ENCODE measurements at regions not wholly inside any gene's neighbourhood (a gene's known extent, or its start where the extent isn't known, plus 50 kb on each side); places are given as distances from the start of the nearest gene placed in this dataset.

- no peak for DNase-seq (ENCODE audit: low read depth in 1 of 2, low spot score in 2 of 2)
- Histone ChIP-seq H3K79me2 (ENCODE audit: control insufficient read depth in 1 of 2, insufficient read depth in 2 of 2, low read length in 2 of 2) (no peaks in the 10 kb centered on the region), H3K4me3 (ENCODE audit: extremely low read depth in 1 of 4, insufficient read depth in 2 of 4, low read depth in 3 of 4, low read length in 4 of 4) (no peak overlapping the region), H3K23me2 (ENCODE audit: low read depth, low read length) (no peaks in the 10 kb centered on the region), H3K36me3 (ENCODE audit: control insufficient read depth in 2 of 4, insufficient read depth in 4 of 4, low read length in 3 of 4) (no peaks in the 10 kb centered on the region), H3K9ac (replicated peaks in 1 of 4; ENCODE audit: extremely low read depth in 1 of 4, low read depth in 3 of 4, low read length in 3 of 4) (no peak overlapping the region), H3K27ac (ENCODE audit: low read depth, low read length) (no peak overlapping the region), H3K4me1 (replicated peaks in 1 of 4; ENCODE audit: control insufficient read depth in 3 of 4, insufficient read depth in 4 of 4, low read length in 3 of 4) (no peaks in the 10 kb centered on the region), H2BK15ac (ENCODE audit: low read length) (no peak overlapping the region), H3K4ac (replicated peaks; ENCODE audit: insufficient read length, low read depth, low read length) (no peak overlapping the region), H4K8ac (ENCODE audit: extremely low read depth, insufficient read depth, low read length) (no peak overlapping the region), H3K27me3 (replicated peaks in 1 of 4; ENCODE audit: control insufficient read depth in 3 of 4, extremely low read depth in 1 of 4, insufficient read depth in 3 of 4, low read length in 3 of 4) (no peaks in the 10 kb centered on the region), H4K91ac (replicated peaks; ENCODE audit: insufficient read length, low read length) (no peak overlapping the region), H3K9me3 (ENCODE audit: insufficient read depth in 2 of 2, low read depth in 1 of 2, low read length in 1 of 2) (no peaks in the 10 kb centered on the region), H2AK5ac (ENCODE audit: low read depth, low read length) (no peak overlapping the region), H2AFZ (ENCODE audit: low read length) (no peak overlapping the region), H4K5ac (ENCODE audit: insufficient read length, low read depth, low read length) (no peak overlapping the region), H3K23ac (ENCODE audit: insufficient read length) (no peak overlapping the region), H3K56ac (replicated peaks; ENCODE audit: insufficient read length, low read depth, low read length) (no peak overlapping the region), H2BK5ac (ENCODE audit: low read depth, low read length) (no peak overlapping the region), H2BK12ac (ENCODE audit: low read depth, low read length) (no peak overlapping the region), H2BK120ac (replicated peaks; ENCODE audit: low read depth, low read length) (no peak overlapping the region), H3K79me1 (ENCODE audit: low read depth, low read length) (no peaks in the 10 kb centered on the region), H3K14ac (ENCODE audit: insufficient read length) (no peak overlapping the region), H3K4me2 (ENCODE audit: insufficient read depth in 1 of 2, low read depth in 2 of 2, low read length in 2 of 2) (no peak overlapping the region), H2BK20ac (ENCODE audit: low read length) (no peak overlapping the region), H3K18ac (ENCODE audit: extremely low read depth, low read length) (no peak overlapping the region), H4K20me1 (replicated peaks in 1 of 2; ENCODE audit: control insufficient read depth in 1 of 2, insufficient read depth in 2 of 2, low read length in 2 of 2) (no peaks in the 10 kb centered on the region)
- ChIA-PET POLR2A (ENCODE audit: partially characterized antibody) (no interaction called here), CTCF (ENCODE audit: partially characterized antibody) (interaction anchor here (0.6 to 1.5 kb wide), 3 partner anchors 11 to 221 kb away, joined by 3 to 4 read pairs (median 3); no protein-coding TSS in a partner anchor)
- no peak for TF ChIP-seq SP1 (IDR thresholded peaks at IDR 0.05; ENCODE audit: low read depth, low read length)
- TF ChIP-seq RNF2 (IDR thresholded peaks at IDR 0.05; ENCODE audit: borderline replicate concordance, low read depth, low read length, missing control alignments, poor library complexity, severe bottlenecking), result no peak
- TF ChIP-seq SAP30 (IDR thresholded peaks at IDR 0.05; ENCODE audit: insufficient read depth, insufficient replicate concordance, low read length), result no peak
- TF ChIP-seq RAD21 (IDR thresholded peaks at IDR 0.05 in 1 of 2, conservative IDR thresholded peaks at IDR 0.05 in 1 of 2; ENCODE audit: low read depth in 2 of 2, low read length in 2 of 2), result no peak
- TF ChIP-seq BCL11A (IDR thresholded peaks at IDR 0.05; ENCODE audit: low read depth in 2 of 2, low read length in 2 of 2), result no peak
- no peak for TF ChIP-seq BACH1 (IDR thresholded peaks at IDR 0.05; ENCODE audit: low read length)
- TF ChIP-seq, protein P1, sequence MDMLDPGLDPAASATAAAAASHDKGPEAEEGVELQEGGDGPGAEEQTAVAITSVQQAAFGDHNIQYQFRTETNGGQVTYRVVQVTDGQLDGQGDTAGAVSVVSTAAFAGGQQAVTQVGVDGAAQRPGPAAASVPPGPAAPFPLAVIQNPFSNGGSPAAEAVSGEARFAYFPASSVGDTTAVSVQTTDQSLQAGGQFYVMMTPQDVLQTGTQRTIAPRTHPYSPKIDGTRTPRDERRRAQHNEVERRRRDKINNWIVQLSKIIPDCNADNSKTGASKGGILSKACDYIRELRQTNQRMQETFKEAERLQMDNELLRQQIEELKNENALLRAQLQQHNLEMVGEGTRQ (IDR thresholded peaks at IDR 0.05; ENCODE audit: low read length), result no peak
- TF ChIP-seq ASH2L (IDR thresholded peaks at IDR 0.05; ENCODE audit: low read length), result no peak
- TF ChIP-seq GTF2F1 (IDR thresholded peaks at IDR 0.05; ENCODE audit: borderline replicate concordance, low read depth, low read length), result no peak
- TF ChIP-seq POLR2AphosphoS5 (IDR thresholded peaks at IDR 0.05; ENCODE audit: low read depth, low read length), result no peak
- WGBS, 2 experiments (ENCODE audit: extremely low coverage in 1 of 2, insufficient coverage in 1 of 2, insufficient read length in 1 of 2, insufficient replicate concordance in 2 of 2, low coverage in 1 of 2, low lambda C conversion rate in 2 of 2, missing lambda C conversion rate in 1 of 2), result 100% methylated on average over 1 of the region's 1 CpG; no CpG with 5 or more reads in 1 of the 2 experiments
- no peak for FAIRE-seq
Measured at GRCh38 chr6:134680433-134680832, 269.5 kb downstream of the ALDH8A1 start.
